MM.1S (cell line): ENCODE measurements at regions not wholly inside any gene's neighbourhood (a gene's known extent, or its start where the extent isn't known, plus 50 kb on each side); places are given as distances from the start of the nearest gene placed in this dataset.

Source experiments
- EZH2 ChIP-seq: fragments of 300-600 bp; sonication (generic); optimal IDR thresholded peaks from 2 replicates; pipeline ENCODE3; 2017; ENCODE audit warnings: low read depth, mild to moderate bottlenecking, antibody characterized with exemption, low read length, mixed read lengths
- TF ChIP-seq, protein P1 (sequence below): fragments of 300-600 bp; sonication (generic); IDR thresholded peaks from 2 replicates; pipeline ENCODE4 v1.5.1; 2016; ENCODE audit warnings: antibody characterized with exemption, low read length, mixed read lengths

DNA sequence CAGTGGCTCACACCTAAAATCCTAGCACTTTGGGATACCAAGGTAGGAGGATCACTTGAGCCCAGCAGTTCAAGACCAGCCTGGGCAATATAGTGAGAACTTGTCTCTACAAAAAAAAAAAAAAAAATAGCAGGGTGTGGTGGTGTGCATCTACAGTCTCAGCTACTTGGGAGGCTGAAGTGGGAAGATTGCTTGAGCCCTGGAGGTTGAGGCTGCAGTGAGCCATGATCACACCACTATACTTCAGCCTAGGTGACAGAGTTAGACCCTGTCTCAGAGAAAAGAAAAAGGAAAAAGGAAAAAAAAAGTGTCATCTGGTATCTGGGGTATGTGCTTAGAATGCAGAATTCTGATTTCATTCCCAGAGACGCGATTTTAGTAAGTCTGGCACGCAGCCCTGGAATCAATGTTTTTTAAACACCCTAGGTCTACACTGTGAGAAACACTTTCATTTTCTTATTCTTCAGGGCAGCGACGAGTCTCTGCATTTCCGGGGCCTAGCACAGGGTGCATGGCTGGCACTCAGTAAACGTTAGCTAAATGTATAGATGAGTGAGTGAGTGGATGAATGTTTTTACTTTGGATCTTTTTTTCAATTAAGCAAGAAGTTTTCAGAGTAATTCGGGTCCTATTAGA is 243.8 kb upstream of the PWP1 start:
- TF ChIP-seq EZH2 = no peak
- TF ChIP-seq, protein P1, sequence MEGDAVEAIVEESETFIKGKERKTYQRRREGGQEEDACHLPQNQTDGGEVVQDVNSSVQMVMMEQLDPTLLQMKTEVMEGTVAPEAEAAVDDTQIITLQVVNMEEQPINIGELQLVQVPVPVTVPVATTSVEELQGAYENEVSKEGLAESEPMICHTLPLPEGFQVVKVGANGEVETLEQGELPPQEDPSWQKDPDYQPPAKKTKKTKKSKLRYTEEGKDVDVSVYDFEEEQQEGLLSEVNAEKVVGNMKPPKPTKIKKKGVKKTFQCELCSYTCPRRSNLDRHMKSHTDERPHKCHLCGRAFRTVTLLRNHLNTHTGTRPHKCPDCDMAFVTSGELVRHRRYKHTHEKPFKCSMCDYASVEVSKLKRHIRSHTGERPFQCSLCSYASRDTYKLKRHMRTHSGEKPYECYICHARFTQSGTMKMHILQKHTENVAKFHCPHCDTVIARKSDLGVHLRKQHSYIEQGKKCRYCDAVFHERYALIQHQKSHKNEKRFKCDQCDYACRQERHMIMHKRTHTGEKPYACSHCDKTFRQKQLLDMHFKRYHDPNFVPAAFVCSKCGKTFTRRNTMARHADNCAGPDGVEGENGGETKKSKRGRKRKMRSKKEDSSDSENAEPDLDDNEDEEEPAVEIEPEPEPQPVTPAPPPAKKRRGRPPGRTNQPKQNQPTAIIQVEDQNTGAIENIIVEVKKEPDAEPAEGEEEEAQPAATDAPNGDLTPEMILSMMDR = no peak
